HFFc6 (cell line): ENCODE measurements at regions not wholly inside any gene's neighbourhood (a gene's known extent, or its start where the extent isn't known, plus 50 kb on each side); places are given as distances from the start of the nearest gene placed in this dataset.
A peak's percentile ranks its signal among the peaks of the same experiment; 100 is the strongest.

Experiments
- DNase-seq: peaks from one replicate; pipeline ENCODE4 v3.0.0-alpha.2; 2018
- H3K27ac Mint-ChIP-seq: 2 replicates; pipeline ENCODE4 v1.8.0; 2020; ENCODE audit warnings: mild to moderate bottlenecking, mixed read lengths
- H3K27me3 Mint-ChIP-seq: 2 replicates; pipeline ENCODE4 v1.8.0; 2021; ENCODE audit warnings: mild to moderate bottlenecking, moderate library complexity, mixed read lengths; ENCODE audit not compliant: insufficient read depth
- H3K36me3 Mint-ChIP-seq: 2 replicates; pipeline ENCODE4 v1.8.0; 2021; ENCODE audit warnings: low read depth, mixed read lengths
- H3K4me1 Mint-ChIP-seq: 2 replicates; pipeline ENCODE4 v1.8.0; 2020; ENCODE audit warnings: low read depth, mixed read lengths
- H3K4me3 Mint-ChIP-seq: 2 replicates; pipeline ENCODE4 v1.8.0; 2020; ENCODE audit warnings: mild to moderate bottlenecking, moderate library complexity, mixed read lengths
- H3K9me3 Mint-ChIP-seq: 2 replicates; pipeline ENCODE4 v1.8.0; 2020; ENCODE audit warnings: mild to moderate bottlenecking, mixed read lengths
- CTCF ChIP-seq: fragments of 200-600 bp; sonication (generic); IDR thresholded peaks from 2 replicates; pipeline ENCODE4 v1.5.0; 2021; ENCODE audit warnings: antibody characterized with exemption, mild to moderate bottlenecking

GRCh38 chr5:2047341-2047927 is 164.7 kb upstream of the IRX4 start:
- TF ChIP-seq CTCF = no peak
- Mint-ChIP-seq H3K27ac (no peak overlapping the region), H3K4me1 (no peaks in the 10 kb centered on the region), H3K36me3 (no peaks in the 10 kb centered on the region), H3K27me3 (peaks cover 3% of the 10 kb centered on the region), H3K4me3 (no peak overlapping the region), H3K9me3 (no peaks in the 10 kb centered on the region)
- DNase-seq = no peak

- H3K4me3 Mint-ChIP-seq = no peak overlapping the region
- DNase-seq = no peak
- H3K9me3 Mint-ChIP-seq = no peaks in the 10 kb centered on the region
- TF ChIP-seq CTCF = no peak
- no peak overlapping the region for H3K27ac Mint-ChIP-seq
- no peaks in the 10 kb centered on the region for H3K4me1 Mint-ChIP-seq
- H3K36me3 Mint-ChIP-seq = no peaks in the 10 kb centered on the region
- peaks cover 5% of the 10 kb centered on the region for H3K27me3 Mint-ChIP-seq
Measured at GRCh38 chr5:2044041-2044440, 161.3 kb upstream of the IRX4 start.

- no peak for DNase-seq
- Mint-ChIP-seq H3K27ac (no peak overlapping the region), H3K4me1 (no peaks in the 10 kb centered on the region), H3K27me3 (peaks cover 5% of the 10 kb centered on the region), H3K36me3 (no peaks in the 10 kb centered on the region), H3K9me3 (no peaks in the 10 kb centered on the region), H3K4me3 (no peak overlapping the region)
- TF ChIP-seq CTCF = no peak
Measured at GRCh38 chr5:2039180-2039531, 156.4 kb upstream of the IRX4 start.

GRCh38 chr5:2038321-2039179 is 155.8 kb upstream of the IRX4 start:
- no peaks in the 10 kb centered on the region for H3K4me1 Mint-ChIP-seq
- no peaks in the 10 kb centered on the region for H3K9me3 Mint-ChIP-seq
- peak; percentile 82 for TF ChIP-seq CTCF
- peaks cover 5% of the 10 kb centered on the region for H3K27me3 Mint-ChIP-seq
- DNase-seq = no peak
- no peak overlapping the region for H3K27ac Mint-ChIP-seq
- H3K4me3 Mint-ChIP-seq = no peak overlapping the region
- H3K36me3 Mint-ChIP-seq = no peaks in the 10 kb centered on the region

GRCh38 chr5:2036885-2037284 is 154.2 kb upstream of the IRX4 start:
- no peak for TF ChIP-seq CTCF
- DNase-seq = no peak
- peaks cover 11% of the 10 kb centered on the region for H3K27me3 Mint-ChIP-seq
- H3K9me3 Mint-ChIP-seq = no peaks in the 10 kb centered on the region
- no peak overlapping the region for H3K27ac Mint-ChIP-seq
- H3K36me3 Mint-ChIP-seq = no peaks in the 10 kb centered on the region
- H3K4me1 Mint-ChIP-seq = no peaks in the 10 kb centered on the region
- no peak overlapping the region for H3K4me3 Mint-ChIP-seq
